ENCODE measurements at regions not wholly inside any gene's neighbourhood (a gene's known extent, or its start where the extent isn't known, plus 50 kb on each side); places are given as distances from the start of the nearest gene placed in this dataset.

DNA sequence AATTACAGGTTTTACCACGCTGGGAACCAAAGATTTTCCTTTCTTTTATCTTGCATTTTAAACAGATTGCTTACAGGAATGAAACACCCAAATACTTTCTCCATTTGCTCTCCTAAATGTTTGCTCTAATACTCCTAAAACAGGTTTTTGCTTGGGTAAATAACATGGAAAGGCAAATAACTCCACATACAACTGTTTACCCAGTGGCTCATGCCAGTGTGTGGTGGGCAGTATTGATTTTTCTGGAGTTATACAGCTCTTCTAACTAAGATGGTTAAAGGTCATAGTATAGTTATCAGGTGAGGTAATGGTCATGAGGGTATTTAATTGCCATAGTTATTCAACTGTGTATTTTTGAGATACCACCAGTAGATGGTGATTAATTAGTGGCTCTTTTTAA is 61.2 kb upstream of the RAB27B start:
- DNase-seq (ENCODE audit: extremely low read depth in 1 of 2, low read depth in 1 of 2): no peak

DNA sequence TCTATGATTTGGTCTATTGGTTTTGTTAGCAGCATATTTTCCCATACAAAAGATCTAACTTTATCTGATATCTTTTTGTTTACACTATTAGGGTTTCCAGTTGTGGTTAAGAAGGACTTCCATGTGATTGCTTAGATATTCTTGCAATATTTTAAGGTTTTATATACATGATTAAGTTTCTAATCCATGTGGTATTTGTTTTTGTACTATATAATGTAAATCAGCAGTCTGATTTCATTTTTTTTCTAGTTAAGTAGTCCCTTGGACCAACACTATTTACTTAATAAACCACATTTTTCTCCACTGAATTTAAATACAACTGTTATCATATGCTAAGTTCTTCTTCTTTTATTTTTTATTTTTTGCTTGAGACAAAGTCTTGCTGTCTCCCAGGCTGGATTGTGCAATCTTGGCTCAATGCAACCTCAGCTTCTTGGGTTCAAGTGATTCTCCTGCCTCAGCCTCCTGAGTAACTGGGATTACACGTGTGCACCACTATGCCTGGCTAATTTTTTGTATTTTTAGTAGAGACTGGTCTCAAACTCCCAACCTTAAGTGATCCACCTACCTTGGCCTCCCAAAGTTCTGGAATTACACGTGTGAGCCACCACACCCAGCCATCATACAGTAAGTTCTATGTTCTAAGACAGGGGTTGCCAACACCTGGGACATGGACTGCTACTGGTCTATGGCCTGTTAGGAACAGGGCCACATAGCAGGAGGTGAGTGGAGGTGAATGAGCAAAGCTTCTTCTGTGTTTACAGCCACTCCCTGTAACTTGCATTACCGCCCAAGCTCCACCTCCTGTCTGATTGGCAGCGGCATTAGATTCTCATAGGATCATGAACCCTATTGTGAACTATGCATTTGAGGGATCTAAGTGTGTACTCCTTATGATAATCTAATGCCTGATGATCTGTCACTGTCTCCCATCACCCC is 58.5 kb upstream of the RAB27B start:
- DNase-seq (ENCODE audit: extremely low read depth in 1 of 2, low read depth in 1 of 2): no peak

- DNase-seq (ENCODE audit: extremely low read depth in 1 of 2, low read depth in 1 of 2): no peak
Measured at GRCh38 chr18:54772056-54772455, 56.2 kb upstream of the RAB27B start.

GRCh38 chr18:54774423-54774822 is 53.9 kb upstream of the RAB27B start:
- no peak for DNase-seq (ENCODE audit: extremely low read depth in 1 of 2, low read depth in 1 of 2)

GRCh38 chr18:54774981-54775665 is 53.2 kb upstream of the RAB27B start:
- no peak for DNase-seq (ENCODE audit: extremely low read depth in 1 of 2, low read depth in 1 of 2)

DNA sequence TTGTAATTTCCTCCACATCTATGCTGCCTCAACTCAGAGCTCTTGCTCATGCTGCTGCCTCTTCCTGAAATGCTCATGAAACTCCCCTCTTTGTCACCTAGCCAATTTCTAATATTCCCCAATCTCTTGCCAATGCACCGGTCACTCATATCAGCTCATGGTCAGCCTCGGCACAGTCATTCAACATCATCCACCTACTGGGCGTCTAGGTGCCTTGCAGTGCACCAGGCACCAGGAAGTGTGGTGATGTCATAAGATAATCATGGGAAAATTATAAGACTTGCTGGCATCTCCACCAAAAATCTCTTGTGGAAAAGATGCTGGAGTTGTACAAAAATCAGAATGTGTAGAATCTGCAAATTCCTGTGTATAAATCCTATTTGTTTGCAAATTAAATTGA is 52.6 kb upstream of the RAB27B start:
- DNase-seq (ENCODE audit: extremely low read depth in 1 of 2, low read depth in 1 of 2): no peak

- no peak for DNase-seq (ENCODE audit: extremely low read depth in 1 of 2, low read depth in 1 of 2)
Measured at GRCh38 chr18:54776282-54776977, 51.8 kb upstream of the RAB27B start.

DNA sequence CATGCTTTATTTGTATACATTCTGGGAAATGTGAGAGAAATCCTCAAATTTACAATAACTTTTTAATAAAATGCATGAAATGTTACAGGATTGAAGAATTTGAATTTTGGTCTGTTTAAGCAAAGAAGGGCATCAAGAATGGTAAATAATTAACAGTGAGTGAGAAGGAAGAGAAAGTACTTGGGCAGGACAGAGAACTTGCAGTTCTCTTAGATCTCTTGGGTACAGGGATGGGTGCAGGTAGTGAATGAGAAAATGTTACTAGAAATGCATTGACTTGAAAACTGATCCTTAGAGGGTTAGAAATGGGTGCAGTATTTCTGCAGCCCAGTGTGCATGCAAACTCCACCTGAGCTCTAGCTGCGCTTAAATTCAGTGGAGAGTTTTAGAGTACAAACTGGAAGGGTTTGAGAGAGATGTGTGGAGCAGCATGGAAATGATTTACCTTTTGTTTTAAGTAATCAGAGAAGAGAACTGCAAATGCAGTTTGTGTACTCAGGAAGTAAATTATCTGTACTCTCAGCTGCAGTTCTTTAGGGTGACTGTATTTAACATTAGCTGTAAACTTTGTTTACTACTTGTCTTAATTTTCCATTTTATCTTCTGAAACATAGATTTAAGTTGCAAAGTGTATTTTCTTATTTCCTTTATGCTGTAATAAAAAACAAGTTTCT is 51.0 kb upstream of the RAB27B start:
- DNase-seq (ENCODE audit: extremely low read depth in 1 of 2, low read depth in 1 of 2): no peak

GRCh38 chr18:54777989-54778388 is 50.3 kb upstream of the RAB27B start:
- no peak for DNase-seq (ENCODE audit: extremely low read depth in 1 of 2, low read depth in 1 of 2)

Data from activated CD8-positive, alpha-beta memory T cell treated with anti-CD3 and anti-CD28 coated beads for 1 hour (primary cell).